MG63 (cell line): ENCODE measurements at regions not wholly inside any gene's neighbourhood (a gene's known extent, or its start where the extent isn't known, plus 50 kb on each side); places are given as distances from the start of the nearest gene placed in this dataset.

Experiments used
- DNase-seq: peaks from one replicate; pipeline ENCODE4 v3.0.0-alpha.2; 2020
- H3K27me3 ChIP-seq: fragments of 250-450 bp; sonication (Bioruptor Pico); 2 replicates; pipeline ENCODE4 v1.5.1; 2020; ENCODE audit warnings: mild to moderate bottlenecking, moderate library complexity
- H3K36me3 ChIP-seq: fragments of 250-450 bp; sonication (Bioruptor Pico); 2 replicates; pipeline ENCODE4 v1.5.1; 2020; ENCODE audit warnings: mild to moderate bottlenecking, moderate library complexity
- H3K4me3 ChIP-seq: fragments of 250-450 bp; sonication (Bioruptor Pico); 2 replicates; pipeline ENCODE4 v1.5.1; 2020; ENCODE audit warnings: mild to moderate bottlenecking, moderate library complexity
- H3K9me3 ChIP-seq: fragments of 250-450 bp; sonication (Bioruptor Pico); 2 replicates; pipeline ENCODE4 v1.5.1; 2020; ENCODE audit warnings: mild to moderate bottlenecking, moderate library complexity

GRCh38 chr2:107393516-107393915 is 433.2 kb upstream of the RGPD4 start:
- Histone ChIP-seq H3K4me3 (no peak overlapping the region), H3K27me3 (no peaks in the 10 kb centered on the region), H3K9me3 (no peaks in the 10 kb centered on the region), H3K36me3 (no peaks in the 10 kb centered on the region)
- no peak for DNase-seq

DNA sequence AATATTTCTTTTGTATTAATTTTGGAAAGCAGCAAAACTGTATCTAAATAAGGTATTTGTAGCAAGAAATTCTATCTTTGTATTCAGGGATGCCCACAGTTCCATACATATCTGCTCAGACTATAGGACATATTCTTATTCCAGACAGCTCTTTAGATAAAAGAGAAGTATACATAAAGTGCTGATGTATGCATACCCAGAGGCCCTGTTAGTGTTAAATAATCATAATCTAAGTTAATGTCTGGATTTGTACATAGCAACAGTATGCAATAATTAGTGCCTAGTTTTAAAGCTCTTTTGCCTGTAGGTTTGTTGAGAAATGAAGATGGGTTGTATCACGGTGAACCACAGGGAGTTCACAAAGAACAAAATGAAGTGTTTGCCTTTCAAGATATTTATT is 428.0 kb upstream of the RGPD4 start:
- Histone ChIP-seq H3K36me3 (no peaks in the 10 kb centered on the region), H3K27me3 (no peaks in the 10 kb centered on the region; the same call in none of the 2 replicates), H3K4me3 (no peak overlapping the region), H3K9me3 (no peaks in the 10 kb centered on the region)
- no peak for DNase-seq

GRCh38 chr2:107402330-107402729 is 424.4 kb upstream of the RGPD4 start:
- Histone ChIP-seq H3K9me3 (no peaks in the 10 kb centered on the region), H3K36me3 (no peaks in the 10 kb centered on the region), H3K4me3 (no peak overlapping the region), H3K27me3 (no peaks in the 10 kb centered on the region; the same call in none of the 2 replicates)
- no peak for DNase-seq

GRCh38 chr2:107405261-107405660 is 421.4 kb upstream of the RGPD4 start:
- no peak for DNase-seq
- Histone ChIP-seq H3K36me3 (no peaks in the 10 kb centered on the region), H3K27me3 (no peaks in the 10 kb centered on the region; the same call in none of the 2 replicates), H3K4me3 (no peak overlapping the region), H3K9me3 (no peaks in the 10 kb centered on the region)

GRCh38 chr2:107407017-107407416 is 419.7 kb upstream of the RGPD4 start:
- peaks cover 5% of the 10 kb centered on the region for H3K9me3 ChIP-seq
- no peak for DNase-seq

GRCh38 chr2:107407974-107408373 is 418.7 kb upstream of the RGPD4 start:
- DNase-seq = no peak
- Histone ChIP-seq H3K36me3 (no peaks in the 10 kb centered on the region), H3K4me3 (no peak overlapping the region), H3K27me3 (no peaks in the 10 kb centered on the region; the same call in none of the 2 replicates), H3K9me3 (peaks cover 5% of the 10 kb centered on the region)

More at GRCh38 chr2:107407017-107407416, 419.7 kb upstream of the RGPD4 start:
- Histone ChIP-seq H3K27me3 (no peaks in the 10 kb centered on the region; the same call in none of the 2 replicates), H3K36me3 (no peaks in the 10 kb centered on the region), H3K4me3 (no peak overlapping the region)

- DNase-seq = no peak
- H3K36me3 ChIP-seq = no peaks in the 10 kb centered on the region
- H3K4me3 ChIP-seq = no peak overlapping the region
- H3K9me3 ChIP-seq = peaks cover 5% of the 10 kb centered on the region
- H3K27me3 ChIP-seq = no peaks in the 10 kb centered on the region
Measured at GRCh38 chr2:107411267-107411666, 415.4 kb upstream of the RGPD4 start.

GRCh38 chr2:107412209-107412904 is 414.3 kb upstream of the RGPD4 start:
- H3K36me3 ChIP-seq = no peaks in the 10 kb centered on the region
- DNase-seq = peak; percentile 61
- H3K4me3 ChIP-seq = no peak overlapping the region
- H3K9me3 ChIP-seq = peaks cover 5% of the 10 kb centered on the region
- no peaks in the 10 kb centered on the region for H3K27me3 ChIP-seq

GRCh38 chr2:107412981-107413380 is 413.7 kb upstream of the RGPD4 start:
- Histone ChIP-seq H3K4me3 (no peak overlapping the region), H3K27me3 (no peaks in the 10 kb centered on the region), H3K9me3 (peaks cover 5% of the 10 kb centered on the region), H3K36me3 (no peaks in the 10 kb centered on the region)
- DNase-seq = no peak

DNA sequence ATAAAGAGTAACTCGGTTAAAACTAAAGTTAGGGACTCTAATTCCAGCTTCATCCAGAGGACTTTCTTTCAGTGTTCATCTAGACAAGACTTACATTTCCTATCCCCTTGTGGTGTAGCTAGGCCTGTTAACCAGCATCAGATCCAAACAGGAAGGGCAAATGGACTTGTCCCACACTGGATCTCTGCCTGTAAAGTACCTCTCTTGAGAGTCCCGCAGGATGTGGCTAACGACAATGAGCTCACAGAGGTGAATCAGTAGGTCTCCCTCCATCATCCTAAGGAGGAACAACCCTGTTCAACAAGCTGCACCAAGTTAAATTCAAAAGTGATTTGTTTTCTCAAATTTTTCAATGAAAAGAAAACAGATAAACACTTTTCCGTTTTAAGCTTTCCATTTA is 412.3 kb upstream of the RGPD4 start:
- H3K4me3 ChIP-seq = no peak overlapping the region
- H3K36me3 ChIP-seq = no peaks in the 10 kb centered on the region
- DNase-seq = no peak
- H3K9me3 ChIP-seq = peaks cover 5% of the 10 kb centered on the region
- H3K27me3 ChIP-seq = no peaks in the 10 kb centered on the region

- Histone ChIP-seq H3K9me3 (no peaks in the 10 kb centered on the region), H3K27me3 (no peaks in the 10 kb centered on the region), H3K4me3 (no peak overlapping the region), H3K36me3 (no peaks in the 10 kb centered on the region)
- no peak for DNase-seq
Measured at GRCh38 chr2:107418708-107419107, 408.0 kb upstream of the RGPD4 start.

- DNase-seq = no peak
- Histone ChIP-seq H3K27me3 (no peaks in the 10 kb centered on the region), H3K36me3 (no peaks in the 10 kb centered on the region), H3K9me3 (no peaks in the 10 kb centered on the region), H3K4me3 (no peak overlapping the region)
Measured at GRCh38 chr2:107419191-107419590, 407.5 kb upstream of the RGPD4 start.

DNA sequence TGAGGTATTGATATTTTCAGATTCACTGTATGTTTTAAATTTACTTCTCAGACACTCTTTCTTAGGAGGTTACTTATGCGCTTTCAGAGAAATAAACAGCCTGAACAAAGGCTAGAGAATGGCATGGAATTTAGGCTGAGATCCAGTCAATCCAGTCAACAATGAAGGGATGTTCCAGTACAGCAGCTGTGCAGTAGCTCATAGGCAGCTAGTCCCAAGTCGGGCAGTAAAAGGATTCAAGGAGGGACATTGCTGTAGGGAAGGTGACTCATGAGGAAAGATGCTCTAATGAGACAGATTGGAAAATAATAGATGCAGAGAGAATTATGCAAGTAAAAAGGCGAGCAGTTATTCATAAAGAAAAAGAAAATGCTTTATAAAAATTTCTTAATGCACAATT is 397.9 kb upstream of the RGPD4 start:
- Histone ChIP-seq H3K36me3 (no peaks in the 10 kb centered on the region), H3K4me3 (no peak overlapping the region), H3K27me3 (no peaks in the 10 kb centered on the region), H3K9me3 (no peaks in the 10 kb centered on the region; the same call in 1 of the 2 replicates)
- DNase-seq = no peak

DNA sequence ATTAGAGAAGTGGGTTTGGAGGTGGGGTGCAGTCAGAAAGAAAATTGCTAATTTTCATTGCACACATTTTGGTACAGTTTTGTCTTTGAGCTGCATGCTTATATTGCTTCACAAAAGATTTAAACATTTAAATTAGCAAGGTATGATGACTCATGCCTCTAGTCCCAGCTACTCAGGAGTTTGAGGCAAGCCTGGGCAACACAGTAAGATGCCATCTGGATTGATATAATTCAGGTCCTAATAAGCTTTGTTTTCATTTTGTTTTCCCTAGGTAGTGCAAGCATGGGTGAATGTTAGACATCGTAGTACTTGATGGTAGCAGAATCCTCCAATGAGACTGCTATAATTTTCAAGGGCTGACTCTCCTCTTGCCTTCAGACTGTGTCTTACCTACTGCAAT is 396.7 kb upstream of the RGPD4 start:
- Histone ChIP-seq H3K27me3 (no peaks in the 10 kb centered on the region), H3K36me3 (no peaks in the 10 kb centered on the region), H3K9me3 (no peaks in the 10 kb centered on the region; the same call in 1 of the 2 replicates), H3K4me3 (no peak overlapping the region)
- DNase-seq = no peak

DNA sequence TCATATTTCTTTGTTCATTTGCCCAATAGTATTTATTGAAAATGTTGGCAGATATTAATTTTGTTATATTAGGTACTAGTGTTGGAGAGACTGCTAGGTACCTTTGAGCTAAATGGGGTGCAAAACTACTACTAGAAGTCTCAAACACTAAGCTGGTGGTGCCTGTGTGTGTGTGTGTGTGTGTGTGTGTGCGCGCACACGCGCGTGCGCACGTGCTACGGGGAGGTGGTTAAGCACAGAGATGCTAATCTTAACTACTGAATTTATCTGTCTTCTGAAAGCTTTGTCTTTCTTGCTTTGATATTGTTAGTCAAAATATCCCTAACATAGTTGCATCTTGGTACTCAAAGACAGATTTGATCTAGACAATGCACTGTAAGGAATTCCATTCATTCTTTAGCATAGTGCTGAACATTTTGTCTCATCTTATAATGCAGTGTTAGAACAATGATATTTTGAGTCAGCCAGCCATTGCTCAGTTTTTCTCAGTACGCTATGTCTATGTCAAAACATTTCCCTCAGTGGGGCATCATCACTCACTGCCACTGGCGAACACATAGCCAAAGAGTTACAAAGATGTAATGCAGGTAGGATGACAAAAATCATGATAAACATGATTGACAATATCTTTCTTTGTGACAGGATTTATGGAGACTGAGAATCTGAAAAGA is 396.0 kb upstream of the RGPD4 start:
- H3K4me3 ChIP-seq = no peak overlapping the region
- no peak for DNase-seq
- no peaks in the 10 kb centered on the region for H3K36me3 ChIP-seq
- no peaks in the 10 kb centered on the region for H3K27me3 ChIP-seq
- no peaks in the 10 kb centered on the region; the same call in 1 of the 2 replicates for H3K9me3 ChIP-seq

DNA sequence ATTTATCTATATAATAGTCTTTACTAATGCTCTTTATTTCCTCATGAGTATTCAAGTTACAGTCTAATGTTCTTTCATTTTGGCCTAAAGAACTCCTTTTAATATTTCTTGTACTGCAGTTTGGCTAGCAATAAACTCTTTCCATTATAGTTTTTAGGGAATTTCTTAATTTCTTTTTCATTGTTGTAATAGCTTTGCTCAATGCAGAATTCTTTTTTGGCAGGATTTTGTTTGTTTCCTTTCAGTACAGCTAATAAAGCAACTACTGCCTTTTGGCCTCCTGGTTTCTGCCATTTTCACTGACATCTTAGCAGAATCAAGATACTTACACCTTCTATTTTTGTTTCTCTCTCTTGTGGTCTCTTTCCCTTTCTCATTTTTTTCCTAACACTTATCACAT is 390.4 kb upstream of the RGPD4 start:
- Histone ChIP-seq H3K36me3 (no peaks in the 10 kb centered on the region), H3K27me3 (no peaks in the 10 kb centered on the region), H3K9me3 (no peaks in the 10 kb centered on the region), H3K4me3 (no peak overlapping the region)
- no peak for DNase-seq

DNA sequence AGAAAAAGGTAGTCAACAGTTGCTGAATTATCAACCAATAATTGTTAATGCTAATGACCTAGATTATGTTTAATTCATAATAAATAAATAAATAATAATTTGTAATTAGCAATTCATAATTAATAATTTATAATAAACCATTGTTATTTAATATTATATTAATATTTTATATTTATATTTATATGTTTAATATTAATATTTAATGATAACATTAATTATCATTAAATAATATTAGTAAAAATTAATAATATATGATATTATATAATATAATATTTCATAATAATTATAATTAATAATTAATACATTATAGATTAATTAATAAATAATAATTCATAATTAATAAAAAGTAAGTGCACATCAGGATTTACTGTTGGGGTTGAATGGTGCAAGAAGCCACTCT is 389.4 kb upstream of the RGPD4 start:
- H3K27me3 ChIP-seq = no peaks in the 10 kb centered on the region
- H3K36me3 ChIP-seq = no peaks in the 10 kb centered on the region
- DNase-seq = no peak
- no peaks in the 10 kb centered on the region for H3K9me3 ChIP-seq
- no peak overlapping the region for H3K4me3 ChIP-seq

- no peaks in the 10 kb centered on the region for H3K27me3 ChIP-seq
- H3K9me3 ChIP-seq = no peaks in the 10 kb centered on the region
- H3K36me3 ChIP-seq = no peaks in the 10 kb centered on the region
- no peak for DNase-seq
- H3K4me3 ChIP-seq = no peak overlapping the region
Measured at GRCh38 chr2:107437807-107438206, 388.9 kb upstream of the RGPD4 start.
